SK-N-SH treated with all-trans-retinoic acid at 6 μM for 48 hours (cell line): ENCODE measurements at regions not wholly inside any gene's neighbourhood (a gene's known extent, or its start where the extent isn't known, plus 50 kb on each side); places are given as distances from the start of the nearest gene placed in this dataset.

ENCODE experiments used
- ATAC-seq: fragments of 200-7000 bp; cut with Tn5 transposase; 3 replicates; pipeline ENCODE4 v1.9.1; 2020; ENCODE audit warnings: mild to moderate bottlenecking, moderate library complexity
- ARNTL ChIP-seq: fragments of 450-650 bp; formaldehyde crosslinking; IDR thresholded peaks from 2 replicates; pipeline ENCODE4 v1.5.0; 2020; ENCODE audit warnings: low read depth, mild to moderate bottlenecking, moderate library complexity, borderline replicate concordance
- BACH2 ChIP-seq: fragments of 250-450 bp; sonication (Bioruptor Pico); IDR thresholded peaks from 2 replicates; pipeline ENCODE4 v1.9.0; 2021; ENCODE audit warnings: mild to moderate bottlenecking, borderline replicate concordance
- CSDC2 ChIP-seq: fragments of 250-450 bp; sonication (Bioruptor Pico); IDR thresholded peaks from 2 replicates; pipeline ENCODE4 v1.5.0; 2020; ENCODE audit warnings: mild to moderate bottlenecking, moderate library complexity
- ESRRG ChIP-seq: fragments of 250-450 bp; sonication (Bioruptor Pico); IDR thresholded peaks from 2 replicates; pipeline ENCODE4 v1.6.1; 2021; ENCODE audit warnings: mild to moderate bottlenecking
- GLIS3 ChIP-seq: fragments of 250-450 bp; sonication (Bioruptor Pico); IDR thresholded peaks from 2 replicates; pipeline ENCODE4 v1.5.0; 2020; ENCODE audit warnings: mild to moderate bottlenecking, moderate library complexity
- ISL1 ChIP-seq: fragments of 250-450 bp; sonication (Bioruptor Pico); IDR thresholded peaks from 2 replicates; pipeline ENCODE4 v2.1.2; 2022; ENCODE audit warnings: mild to moderate bottlenecking, moderate library complexity
- OSR1 ChIP-seq: fragments of 250-450 bp; sonication (Bioruptor Pico); IDR thresholded peaks from 2 replicates; pipeline ENCODE4 v1.8.0; 2022; ENCODE audit warnings: moderate library complexity, mild to moderate bottlenecking, inconsistent platforms
- PPARA ChIP-seq: fragments of 250-450 bp; sonication (Bioruptor Pico); IDR thresholded peaks from 2 replicates; pipeline ENCODE4 v1.5.0; 2020; ENCODE audit warnings: mild to moderate bottlenecking, borderline replicate concordance
- RARB ChIP-seq: fragments of 250-450 bp; sonication (Bioruptor Pico); IDR thresholded peaks from 2 replicates; pipeline ENCODE4 v1.8.0; 2021; ENCODE audit warnings: mild to moderate bottlenecking, moderate library complexity
- TCF4 ChIP-seq: fragments of 250-450 bp; sonication (Bioruptor Pico); IDR thresholded peaks from 2 replicates; pipeline ENCODE4 v1.8.0; 2021; ENCODE audit warnings: mild to moderate bottlenecking, moderate library complexity, borderline replicate concordance
- TOX ChIP-seq: fragments of 250-450 bp; sonication (Bioruptor Pico); IDR thresholded peaks from 2 replicates; pipeline ENCODE4 v1.8.0; 2021; ENCODE audit warnings: mild to moderate bottlenecking, moderate library complexity, borderline replicate concordance
- ZFP3 ChIP-seq: fragments of 250-450 bp; sonication (Bioruptor Pico); IDR thresholded peaks from 2 replicates; pipeline ENCODE4 v1.5.0; 2020; ENCODE audit warnings: mild to moderate bottlenecking, moderate library complexity
- ZFP30 ChIP-seq: fragments of 450-650 bp; formaldehyde crosslinking; IDR thresholded peaks from 2 replicates; pipeline ENCODE4 v1.5.0; 2022; ENCODE audit warnings: mild to moderate bottlenecking, moderate library complexity
- ZNF565 ChIP-seq: fragments of 450-650 bp; formaldehyde crosslinking; conservative IDR thresholded peaks from 2 replicates; pipeline ENCODE4 v1.5.0; 2020; ENCODE audit warnings: low read depth, mild to moderate bottlenecking, moderate library complexity
- ZNF70 ChIP-seq: fragments of 450-650 bp; formaldehyde crosslinking; IDR thresholded peaks from 2 replicates; pipeline ENCODE4 v1.5.0; 2020; ENCODE audit warnings: mild to moderate bottlenecking, moderate library complexity
- ZNF8 ChIP-seq: fragments of 450-650 bp; formaldehyde crosslinking; IDR thresholded peaks from 2 replicates; pipeline ENCODE4 v1.5.0; 2020; ENCODE audit warnings: mild to moderate bottlenecking, moderate library complexity
- TF ChIP-seq, protein P1 (sequence below): fragments of 250-450 bp; sonication (Bioruptor Pico); IDR thresholded peaks from 2 replicates; pipeline ENCODE4 v1.8.0; 2020; ENCODE audit warnings: mild to moderate bottlenecking, moderate library complexity, borderline replicate concordance
- TF ChIP-seq, protein P2 (sequence below): fragments of 250-450 bp; sonication (Bioruptor Pico); IDR thresholded peaks from 2 replicates; pipeline ENCODE4 v1.5.1; 2020; ENCODE audit warnings: low read depth, mild to moderate bottlenecking, moderate library complexity
- TF ChIP-seq, protein P3 (sequence below): fragments of 250-450 bp; sonication (Bioruptor Pico); IDR thresholded peaks from 2 replicates; pipeline ENCODE4 v1.8.0; 2021; ENCODE audit warnings: low read depth, mild to moderate bottlenecking, moderate library complexity, borderline replicate concordance
- TF ChIP-seq, protein P4 (sequence below): fragments of 250-450 bp; sonication (Bioruptor Pico); IDR thresholded peaks from 2 replicates; pipeline ENCODE4 v1.5.0; 2020; ENCODE audit warnings: mild to moderate bottlenecking, moderate library complexity

DNA sequence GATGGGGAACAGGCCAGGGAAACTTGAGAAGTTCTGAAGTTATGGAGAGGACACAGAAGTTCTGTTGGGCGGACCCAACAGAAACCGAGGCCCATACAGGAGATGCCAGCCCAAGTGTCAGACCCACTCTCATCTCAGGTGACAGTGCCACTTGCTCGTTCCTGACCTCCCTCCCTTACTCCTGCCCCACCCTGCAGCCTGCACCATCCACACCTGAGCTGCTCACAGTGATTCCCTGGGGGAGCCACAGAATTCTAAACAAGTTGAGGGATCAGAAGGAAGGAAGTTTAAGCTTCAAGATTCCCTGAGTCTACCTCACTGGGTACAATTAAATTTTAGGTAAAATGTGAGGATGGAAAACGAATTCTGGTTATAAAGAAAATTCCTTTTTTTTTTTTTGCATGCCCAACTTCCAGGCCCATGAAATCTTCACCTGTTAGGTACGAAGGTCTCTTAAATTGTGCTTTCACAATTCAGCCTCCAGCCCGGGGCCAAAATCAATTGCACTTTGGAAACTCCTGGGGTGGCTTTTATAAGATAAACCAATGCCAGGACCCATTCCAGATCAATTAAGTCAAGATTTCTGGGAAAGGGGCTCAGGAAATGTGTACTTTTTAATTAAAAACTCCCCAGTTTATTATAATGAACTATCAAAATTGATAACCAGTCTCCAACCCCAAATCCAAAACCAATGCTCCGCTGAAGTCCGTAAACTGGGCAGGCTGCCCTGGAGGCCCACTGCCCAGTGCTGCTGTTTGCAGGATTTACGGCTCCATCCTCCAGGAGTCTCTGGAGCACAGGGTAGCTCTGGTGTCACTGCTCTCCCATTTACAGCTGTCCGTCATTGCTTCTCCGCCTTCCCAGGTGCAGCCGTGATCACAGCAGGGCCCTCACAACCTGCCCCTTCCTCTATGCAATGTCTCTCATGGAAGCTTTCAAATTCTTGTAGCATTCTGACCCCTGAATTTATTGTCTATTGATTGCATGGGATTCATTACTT, 643.5 kb downstream of the UQCRFS1 start:
- TF ChIP-seq, protein P1, sequence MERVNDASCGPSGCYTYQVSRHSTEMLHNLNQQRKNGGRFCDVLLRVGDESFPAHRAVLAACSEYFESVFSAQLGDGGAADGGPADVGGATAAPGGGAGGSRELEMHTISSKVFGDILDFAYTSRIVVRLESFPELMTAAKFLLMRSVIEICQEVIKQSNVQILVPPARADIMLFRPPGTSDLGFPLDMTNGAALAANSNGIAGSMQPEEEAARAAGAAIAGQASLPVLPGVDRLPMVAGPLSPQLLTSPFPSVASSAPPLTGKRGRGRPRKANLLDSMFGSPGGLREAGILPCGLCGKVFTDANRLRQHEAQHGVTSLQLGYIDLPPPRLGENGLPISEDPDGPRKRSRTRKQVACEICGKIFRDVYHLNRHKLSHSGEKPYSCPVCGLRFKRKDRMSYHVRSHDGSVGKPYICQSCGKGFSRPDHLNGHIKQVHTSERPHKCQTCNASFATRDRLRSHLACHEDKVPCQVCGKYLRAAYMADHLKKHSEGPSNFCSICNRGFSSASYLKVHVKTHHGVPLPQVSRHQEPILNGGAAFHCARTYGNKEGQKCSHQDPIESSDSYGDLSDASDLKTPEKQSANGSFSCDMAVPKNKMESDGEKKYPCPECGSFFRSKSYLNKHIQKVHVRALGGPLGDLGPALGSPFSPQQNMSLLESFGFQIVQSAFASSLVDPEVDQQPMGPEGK (CRISPR knock-in tag), result no peak
- TF ChIP-seq, protein P2, sequence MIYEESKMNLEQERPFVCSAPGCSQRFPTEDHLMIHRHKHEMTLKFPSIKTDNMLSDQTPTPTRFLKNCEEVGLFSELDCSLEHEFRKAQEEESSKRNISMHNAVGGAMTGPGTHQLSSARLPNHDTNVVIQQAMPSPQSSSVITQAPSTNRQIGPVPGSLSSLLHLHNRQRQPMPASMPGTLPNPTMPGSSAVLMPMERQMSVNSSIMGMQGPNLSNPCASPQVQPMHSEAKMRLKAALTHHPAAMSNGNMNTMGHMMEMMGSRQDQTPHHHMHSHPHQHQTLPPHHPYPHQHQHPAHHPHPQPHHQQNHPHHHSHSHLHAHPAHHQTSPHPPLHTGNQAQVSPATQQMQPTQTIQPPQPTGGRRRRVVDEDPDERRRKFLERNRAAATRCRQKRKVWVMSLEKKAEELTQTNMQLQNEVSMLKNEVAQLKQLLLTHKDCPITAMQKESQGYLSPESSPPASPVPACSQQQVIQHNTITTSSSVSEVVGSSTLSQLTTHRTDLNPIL (CRISPR knock-in tag), result no peak
- ATAC-seq, result no peak

DNA sequence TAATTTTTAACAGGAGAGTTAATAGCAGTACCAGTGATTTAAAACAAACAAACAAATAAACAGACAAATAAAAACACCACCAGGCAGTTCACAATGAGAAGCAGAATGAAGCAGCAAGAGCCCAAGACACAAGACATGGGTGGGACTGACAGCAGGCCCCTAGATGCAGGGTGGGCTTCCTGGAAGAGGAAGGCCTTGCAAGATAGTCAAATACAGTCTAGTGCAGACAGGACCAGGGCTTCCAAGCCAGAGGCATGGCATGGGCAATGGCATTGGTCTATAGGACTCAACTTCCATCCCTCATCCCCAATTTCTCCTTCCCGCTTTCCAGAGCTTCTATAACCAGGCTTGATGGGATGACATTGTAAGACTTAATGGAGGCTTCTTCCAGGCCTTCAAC, 645.1 kb downstream of the UQCRFS1 start:
- ATAC-seq, result no peak
- TF ChIP-seq OSR1 (CRISPR knock-in tag) (no peak), ARNTL (CRISPR knock-in tag) (no peak), RARB (CRISPR knock-in tag) (no peak), ZFP3 (CRISPR knock-in tag) (no peak), ISL1 (CRISPR knock-in tag) (no peak), ZFP30 (no peak), CSDC2 (CRISPR knock-in tag) (no peak), ZNF70 (CRISPR knock-in tag) (no peak)
- TF ChIP-seq, protein P3, sequence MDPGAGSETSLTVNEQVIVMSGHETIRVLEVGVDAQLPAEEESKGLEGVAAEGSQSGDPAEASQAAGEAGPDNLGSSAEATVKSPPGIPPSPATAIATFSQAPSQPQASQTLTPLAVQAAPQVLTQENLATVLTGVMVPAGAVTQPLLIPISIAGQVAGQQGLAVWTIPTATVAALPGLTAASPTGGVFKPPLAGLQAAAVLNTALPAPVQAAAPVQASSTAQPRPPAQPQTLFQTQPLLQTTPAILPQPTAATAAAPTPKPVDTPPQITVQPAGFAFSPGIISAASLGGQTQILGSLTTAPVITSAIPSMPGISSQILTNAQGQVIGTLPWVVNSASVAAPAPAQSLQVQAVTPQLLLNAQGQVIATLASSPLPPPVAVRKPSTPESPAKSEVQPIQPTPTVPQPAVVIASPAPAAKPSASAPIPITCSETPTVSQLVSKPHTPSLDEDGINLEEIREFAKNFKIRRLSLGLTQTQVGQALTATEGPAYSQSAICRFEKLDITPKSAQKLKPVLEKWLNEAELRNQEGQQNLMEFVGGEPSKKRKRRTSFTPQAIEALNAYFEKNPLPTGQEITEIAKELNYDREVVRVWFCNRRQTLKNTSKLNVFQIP (CRISPR knock-in tag), result no peak

DNA sequence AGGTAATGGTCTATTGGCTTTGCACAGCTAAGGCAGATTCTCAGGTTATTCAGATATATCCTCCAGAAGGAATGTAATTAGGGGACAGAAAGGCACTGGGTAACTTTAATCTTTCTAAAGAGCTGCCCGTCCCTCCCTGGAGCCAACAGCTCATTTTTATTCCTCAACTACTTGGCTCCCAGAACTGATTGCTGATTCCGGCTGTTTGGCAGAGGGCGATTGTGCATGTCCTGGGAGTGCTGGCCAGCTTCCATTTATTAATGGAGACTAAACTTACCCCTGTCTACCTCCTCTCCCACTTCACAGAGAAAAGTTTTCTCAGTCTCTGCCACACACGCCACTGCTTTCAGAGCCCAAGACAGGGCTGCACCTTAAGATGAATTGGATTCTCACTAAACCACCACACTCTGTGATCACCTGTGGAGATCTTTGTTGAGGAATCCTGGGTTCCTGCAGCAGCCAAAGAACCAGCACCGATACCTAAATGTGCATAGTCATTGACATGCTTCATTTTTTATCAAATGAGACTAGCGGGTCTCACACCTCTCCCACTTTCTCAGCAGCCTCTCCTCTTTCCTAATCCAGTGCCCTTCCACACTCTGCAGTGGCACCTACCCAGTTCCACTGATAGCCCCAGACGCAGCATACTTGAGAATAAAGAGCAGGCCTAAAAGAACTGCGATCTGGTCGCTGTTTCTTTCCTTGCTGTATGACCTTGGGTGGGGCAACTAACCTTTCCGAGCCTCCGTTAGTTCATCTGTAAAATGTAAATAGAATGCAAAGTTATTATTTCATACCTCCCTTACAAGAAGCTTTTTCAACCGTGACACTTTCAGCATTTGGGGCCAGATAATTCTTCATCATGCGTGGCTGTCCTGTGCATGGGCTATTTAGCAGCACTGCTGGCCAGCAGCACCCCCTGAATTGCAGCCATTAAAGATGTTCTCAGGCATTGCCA, 648.7 kb downstream of the UQCRFS1 start:
- no peak for ATAC-seq
- no peak for TF ChIP-seq TOX
- TF ChIP-seq, protein P3 (CRISPR knock-in tag), result no peak
- TF ChIP-seq ZNF565 (CRISPR knock-in tag), result no peak
- no peak for TF ChIP-seq RARB (CRISPR knock-in tag)
- TF ChIP-seq ZNF8 (CRISPR knock-in tag), result no peak
- TF ChIP-seq CSDC2 (CRISPR knock-in tag), result no peak
- TF ChIP-seq PPARA, result no peak
- TF ChIP-seq OSR1 (CRISPR knock-in tag), result no peak
- TF ChIP-seq ZFP3 (CRISPR knock-in tag), result no peak
- TF ChIP-seq GLIS3 (CRISPR knock-in tag), result no peak
- TF ChIP-seq ZNF70 (CRISPR knock-in tag), result no peak
- no peak for TF ChIP-seq BACH2 (CRISPR knock-in tag)
- TF ChIP-seq, protein P1 (CRISPR knock-in tag), result no peak
- no peak for TF ChIP-seq ARNTL (CRISPR knock-in tag)
- TF ChIP-seq ESRRG (CRISPR knock-in tag), result no peak
- TF ChIP-seq TCF4 (CRISPR knock-in tag), result no peak
- TF ChIP-seq, protein P4, sequence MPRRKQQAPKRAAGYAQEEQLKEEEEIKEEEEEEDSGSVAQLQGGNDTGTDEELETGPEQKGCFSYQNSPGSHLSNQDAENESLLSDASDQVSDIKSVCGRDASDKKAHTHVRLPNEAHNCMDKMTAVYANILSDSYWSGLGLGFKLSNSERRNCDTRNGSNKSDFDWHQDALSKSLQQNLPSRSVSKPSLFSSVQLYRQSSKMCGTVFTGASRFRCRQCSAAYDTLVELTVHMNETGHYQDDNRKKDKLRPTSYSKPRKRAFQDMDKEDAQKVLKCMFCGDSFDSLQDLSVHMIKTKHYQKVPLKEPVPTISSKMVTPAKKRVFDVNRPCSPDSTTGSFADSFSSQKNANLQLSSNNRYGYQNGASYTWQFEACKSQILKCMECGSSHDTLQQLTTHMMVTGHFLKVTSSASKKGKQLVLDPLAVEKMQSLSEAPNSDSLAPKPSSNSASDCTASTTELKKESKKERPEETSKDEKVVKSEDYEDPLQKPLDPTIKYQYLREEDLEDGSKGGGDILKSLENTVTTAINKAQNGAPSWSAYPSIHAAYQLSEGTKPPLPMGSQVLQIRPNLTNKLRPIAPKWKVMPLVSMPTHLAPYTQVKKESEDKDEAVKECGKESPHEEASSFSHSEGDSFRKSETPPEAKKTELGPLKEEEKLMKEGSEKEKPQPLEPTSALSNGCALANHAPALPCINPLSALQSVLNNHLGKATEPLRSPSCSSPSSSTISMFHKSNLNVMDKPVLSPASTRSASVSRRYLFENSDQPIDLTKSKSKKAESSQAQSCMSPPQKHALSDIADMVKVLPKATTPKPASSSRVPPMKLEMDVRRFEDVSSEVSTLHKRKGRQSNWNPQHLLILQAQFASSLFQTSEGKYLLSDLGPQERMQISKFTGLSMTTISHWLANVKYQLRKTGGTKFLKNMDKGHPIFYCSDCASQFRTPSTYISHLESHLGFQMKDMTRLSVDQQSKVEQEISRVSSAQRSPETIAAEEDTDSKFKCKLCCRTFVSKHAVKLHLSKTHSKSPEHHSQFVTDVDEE, result no peak
